Right atrium auricular region (tissue), 2 donors: ENCODE measurements at regions not wholly inside any gene's neighbourhood (a gene's known extent, or its start where the extent isn't known, plus 50 kb on each side); places are given as distances from the start of the nearest gene placed in this dataset.

Source experiments
- DNase-seq: peaks from one replicate; pipeline ENCODE4 v3.0.0-alpha.2; 2019; ENCODE audit warnings: low spot score
- H3K27ac ChIP-seq, 2 donors: fragments of 200-600 bp; sonication (generic); 1 replicate in 1 of 2; 2 replicates in 1 of 2; pipeline ENCODE4 v1.5.1; 2016 to 2019
- H3K27me3 ChIP-seq, 2 donors: fragments of 200-600 bp; sonication (generic); one replicate each; pipeline versions ENCODE4 v1.5.1 to v1.6.0; 2017 to 2019
- H3K36me3 ChIP-seq: fragments of 200-600 bp; sonication (generic); one replicate; pipeline ENCODE4 v1.5.1; 2016
- H3K4me1 ChIP-seq, 2 donors: fragments of 200-600 bp; sonication (generic); one replicate each; pipeline versions ENCODE4 v1.5.1 to v1.6.0; 2017 to 2019
- H3K4me3 ChIP-seq, 2 donors: fragments of 200-600 bp; sonication (generic); 1 replicate in 1 of 2; 2 replicates in 1 of 2; pipeline ENCODE4 v1.5.1; 2017 to 2019; ENCODE audit warnings: mild to moderate bottlenecking in 1 of 2, moderate library complexity in 1 of 2
- H3K9me3 ChIP-seq, 2 donors: fragments of 200-600 bp; sonication (generic); one replicate each; pipeline ENCODE4 v1.5.1; 2019
- CTCF ChIP-seq, 2 donors: fragments of 200-600 bp; sonication (generic); IDR thresholded peaks; one replicate each; pipeline ENCODE4 v1.5.1; 2019; ENCODE audit warnings: antibody characterized with exemption in 2 of 2

GRCh38 chr2:11962707-11963328 is 216.4 kb downstream of the LPIN1 start:
- no peak for DNase-seq
- no peak for TF ChIP-seq CTCF (IDR thresholded peaks at IDR 0.05)
- Histone ChIP-seq H3K4me1 (peaks cover 0 to 14% of the 10 kb centered on the region in 2 donors), H3K27me3 (no peaks in the 10 kb centered on the region), H3K9me3 (peaks cover 0 to 3% of the 10 kb centered on the region in 2 donors), H3K27ac (no peak overlapping the region), H3K4me3 (no peak overlapping the region), H3K36me3 (no peaks in the 10 kb centered on the region)

GRCh38 chr2:11963966-11964365 is 217.5 kb downstream of the LPIN1 start:
- no peak for DNase-seq
- Histone ChIP-seq H3K4me3 (no peak overlapping the region), H3K27ac (no peak overlapping the region), H3K36me3 (no peaks in the 10 kb centered on the region), H3K27me3 (no peaks in the 10 kb centered on the region), H3K9me3 (peaks cover 0 to 3% of the 10 kb centered on the region in 2 donors), H3K4me1 (peaks cover 0 to 21% of the 10 kb centered on the region in 2 donors)
- no peak for TF ChIP-seq CTCF (IDR thresholded peaks at IDR 0.05)

GRCh38 chr2:11967946-11968465 is 221.6 kb downstream of the LPIN1 start:
- no peak for TF ChIP-seq CTCF (IDR thresholded peaks at IDR 0.05)
- Histone ChIP-seq H3K4me3 (no peak overlapping the region), H3K27ac (no peak overlapping the region), H3K36me3 (no peaks in the 10 kb centered on the region), H3K9me3 (peaks cover 0 to 34% of the 10 kb centered on the region in 2 donors), H3K27me3 (no peaks in the 10 kb centered on the region), H3K4me1 (peaks cover 0 to 14% of the 10 kb centered on the region in 2 donors)
- no peak for DNase-seq

- no peak for DNase-seq
- Histone ChIP-seq H3K4me3 (no peak overlapping the region), H3K27me3 (no peaks in the 10 kb centered on the region), H3K4me1 (peaks cover 0 to 13% of the 10 kb centered on the region in 2 donors), H3K9me3 (peaks cover 0 to 39% of the 10 kb centered on the region in 2 donors), H3K27ac (no peak overlapping the region), H3K36me3 (no peaks in the 10 kb centered on the region)
- no peak for TF ChIP-seq CTCF (IDR thresholded peaks at IDR 0.05)
Observed at GRCh38 chr2:11968521-11968920, 222.1 kb downstream of the LPIN1 start.

GRCh38 chr2:11969774-11970173 is 223.3 kb downstream of the LPIN1 start:
- no peak for DNase-seq
- Histone ChIP-seq H3K36me3 (no peaks in the 10 kb centered on the region), H3K9me3 (peaks cover 7 to 52% of the 10 kb centered on the region in 2 donors), H3K27ac (no peak overlapping the region), H3K4me1 (peaks cover 0 to 13% of the 10 kb centered on the region in 2 donors), H3K4me3 (no peak overlapping the region), H3K27me3 (no peaks in the 10 kb centered on the region)
- TF ChIP-seq CTCF (IDR thresholded peaks at IDR 0.05) = no peak

- Histone ChIP-seq H3K4me3 (no peak overlapping the region), H3K27me3 (no peaks in the 10 kb centered on the region), H3K27ac (no peak overlapping the region), H3K36me3 (no peaks in the 10 kb centered on the region), H3K9me3 (peaks cover 11 to 62% of the 10 kb centered on the region in 2 donors), H3K4me1 (no peaks in the 10 kb centered on the region)
- DNase-seq = no peak
- TF ChIP-seq CTCF (IDR thresholded peaks at IDR 0.05) = no peak
Observed at GRCh38 chr2:11974573-11974972, 228.1 kb downstream of the LPIN1 start.
